MCF 10A (cell line): ENCODE measurements at regions not wholly inside any gene's neighbourhood (a gene's known extent, or its start where the extent isn't known, plus 50 kb on each side); places are given as distances from the start of the nearest gene placed in this dataset.

Source experiments
- BruUV-seq: library from RNA; stranded (reverse); fragments of 400-500 nt; replicated peaks from 2 replicates; lab custom pipeline; 2021; lab: Mats Ljungman, UMichigan
- CTCF ChIA-PET: fragments of 300-600 bp; sonication (Branson Sonifier 250); formaldehyde crosslinking; extraction: SDS; loops from one replicate; lab custom pipeline; 2021; ENCODE audit warnings: antibody characterized with exemption, inconsistent platforms; lab: Yijun Ruan, JAX
- POLR2A ChIA-PET: fragments of 300-600, 350-650 bp; sonication (Branson Sonifier 250); formaldehyde crosslinking; extraction: SDS; loops from one replicate; lab custom pipeline; 2020; ENCODE audit warnings: antibody characterized with exemption, inconsistent platforms; lab: Yijun Ruan, JAX
- DNase-seq: peaks from one replicate; pipeline ENCODE4 v3.0.0-alpha.2; 2018; ENCODE audit not compliant: unreplicated experiment
- H3K27ac Mint-ChIP-seq: one replicate; pipeline ENCODE4 v1.8.0; 2022; ENCODE audit warnings: mild to moderate bottlenecking, low read depth, mixed read lengths; ENCODE audit not compliant: unreplicated experiment
- H3K27me3 Mint-ChIP-seq: one replicate; pipeline ENCODE4 v1.8.0; 2022; ENCODE audit warnings: mixed read lengths; ENCODE audit not compliant: insufficient read depth, unreplicated experiment
- H3K36me3 Mint-ChIP-seq: one replicate; pipeline ENCODE4 v1.8.0; 2022; ENCODE audit warnings: mild to moderate bottlenecking, moderate library complexity, mixed read lengths; ENCODE audit not compliant: insufficient read depth, unreplicated experiment
- H3K4me1 Mint-ChIP-seq: one replicate; pipeline ENCODE4 v1.8.0; 2022; ENCODE audit warnings: mixed read lengths; ENCODE audit not compliant: insufficient read depth, unreplicated experiment
- H3K4me3 Mint-ChIP-seq: one replicate; pipeline ENCODE4 v1.8.0; 2022; ENCODE audit warnings: mild to moderate bottlenecking, moderate library complexity, mixed read lengths; ENCODE audit not compliant: unreplicated experiment
- H3K9me3 Mint-ChIP-seq: one replicate; pipeline ENCODE4 v1.8.0; 2022; ENCODE audit warnings: mixed read lengths; ENCODE audit not compliant: unreplicated experiment
- intact Hi-C: fragments of 100-400 bp; cut with micrococcal nuclease; formaldehyde crosslinking; loops from 2 replicates; pipeline ENCODE4 v1.14.1; 2022
- TF ChIP-seq, protein P1 (sequence below): fragments of 200-600 bp; IDR thresholded peaks from one replicate; pipeline ENCODE4 v1.8.0; 2022; ENCODE audit warnings: antibody characterized with exemption, mild to moderate bottlenecking; ENCODE audit not compliant: unreplicated experiment

DNA sequence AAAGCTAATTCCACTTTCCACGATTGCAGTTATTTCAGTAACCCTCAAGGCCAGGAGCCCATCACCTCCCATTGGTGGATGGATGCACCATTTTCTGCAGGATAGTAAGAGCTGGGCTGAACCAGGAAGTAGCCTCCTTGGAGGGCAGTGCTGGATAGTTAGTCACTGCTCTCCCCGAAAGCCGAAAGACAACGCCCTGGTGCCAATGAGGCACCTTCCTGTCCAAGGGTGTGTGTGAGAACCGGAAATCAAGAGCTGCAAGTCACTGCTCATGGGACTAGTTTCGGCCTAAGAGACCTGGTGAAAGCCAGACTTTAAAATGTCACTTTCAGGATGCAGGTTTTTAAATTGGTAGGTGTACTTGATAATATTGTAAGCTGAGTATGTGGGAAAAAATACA lies 203.8 kb upstream of the HS3ST1 start:
- Mint-ChIP-seq H3K27ac (peak overlapping the region; percentile 89), H3K9me3 (no peaks in the 10 kb centered on the region), H3K4me1 (peaks cover 55% of the 10 kb centered on the region), H3K4me3 (no peak overlapping the region), H3K27me3 (no peaks in the 10 kb centered on the region), H3K36me3 (no peaks in the 10 kb centered on the region)
- intact Hi-C loops: loop anchor here (5.0 kb wide), 1 partner anchor 205 kb away; the partner anchor contains the start of gene HS3ST1
- no TSS peak for BruUV-seq
- TF ChIP-seq, protein P1, sequence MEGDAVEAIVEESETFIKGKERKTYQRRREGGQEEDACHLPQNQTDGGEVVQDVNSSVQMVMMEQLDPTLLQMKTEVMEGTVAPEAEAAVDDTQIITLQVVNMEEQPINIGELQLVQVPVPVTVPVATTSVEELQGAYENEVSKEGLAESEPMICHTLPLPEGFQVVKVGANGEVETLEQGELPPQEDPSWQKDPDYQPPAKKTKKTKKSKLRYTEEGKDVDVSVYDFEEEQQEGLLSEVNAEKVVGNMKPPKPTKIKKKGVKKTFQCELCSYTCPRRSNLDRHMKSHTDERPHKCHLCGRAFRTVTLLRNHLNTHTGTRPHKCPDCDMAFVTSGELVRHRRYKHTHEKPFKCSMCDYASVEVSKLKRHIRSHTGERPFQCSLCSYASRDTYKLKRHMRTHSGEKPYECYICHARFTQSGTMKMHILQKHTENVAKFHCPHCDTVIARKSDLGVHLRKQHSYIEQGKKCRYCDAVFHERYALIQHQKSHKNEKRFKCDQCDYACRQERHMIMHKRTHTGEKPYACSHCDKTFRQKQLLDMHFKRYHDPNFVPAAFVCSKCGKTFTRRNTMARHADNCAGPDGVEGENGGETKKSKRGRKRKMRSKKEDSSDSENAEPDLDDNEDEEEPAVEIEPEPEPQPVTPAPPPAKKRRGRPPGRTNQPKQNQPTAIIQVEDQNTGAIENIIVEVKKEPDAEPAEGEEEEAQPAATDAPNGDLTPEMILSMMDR: no peak
- peak; percentile 86 for DNase-seq
- POLR2A ChIA-PET: interaction anchor here (0.7 to 1.7 kb wide), 4 partner anchors 17 to 38 kb away, joined by 3 to 9 read pairs (median 4); no protein-coding TSS in a partner anchor
- CTCF ChIA-PET: interaction anchor here (0.8 to 1.3 kb wide), 2 partner anchors 71 to 122 kb away, joined by 3 to 5 read pairs; no protein-coding TSS in a partner anchor

DNA sequence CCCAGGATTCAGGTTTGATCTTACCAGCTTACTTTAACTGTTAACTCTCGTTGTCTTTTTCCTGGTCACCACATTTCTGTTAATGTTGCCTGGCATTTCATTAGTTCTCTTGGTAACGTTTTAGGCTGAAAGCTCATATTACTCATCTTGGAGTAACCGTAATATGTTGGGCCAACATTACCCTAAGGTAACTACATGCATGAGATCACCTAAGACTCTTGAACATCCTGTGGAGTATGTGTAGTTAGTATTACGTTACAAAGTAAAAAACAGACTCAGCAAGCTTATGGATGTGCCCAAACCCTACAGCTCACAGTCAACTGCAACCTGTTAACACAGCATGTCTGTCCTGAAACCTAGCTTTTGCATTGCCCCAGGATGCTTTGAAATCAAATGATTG lies 203.3 kb upstream of the HS3ST1 start:
- no peaks in the 10 kb centered on the region for H3K27me3 Mint-ChIP-seq

DNA sequence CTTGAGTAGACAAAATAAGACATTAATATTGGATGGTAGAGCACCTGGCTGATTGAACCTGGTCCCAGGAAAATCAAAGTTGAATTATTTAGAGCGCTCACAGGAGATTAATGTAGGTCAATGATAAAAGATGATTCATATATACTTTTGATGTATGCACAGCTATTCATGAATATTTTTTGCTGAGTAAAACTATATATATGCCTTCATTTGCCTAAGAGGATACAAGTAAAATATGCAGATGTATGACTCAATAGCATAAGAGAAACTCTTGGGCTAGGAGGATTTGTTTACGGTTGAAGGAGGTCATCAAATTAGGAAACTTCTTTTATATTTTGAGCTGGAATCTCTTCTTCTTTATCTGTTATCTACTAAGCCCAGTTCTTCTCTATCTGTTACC lies 202.7 kb upstream of the HS3ST1 start:
- Mint-ChIP-seq H3K36me3 (no peaks in the 10 kb centered on the region), H3K4me3 (no peak overlapping the region), H3K27ac (peak overlapping the region; percentile 89), H3K27me3 (no peaks in the 10 kb centered on the region), H3K4me1 (peaks cover 55% of the 10 kb centered on the region), H3K9me3 (no peaks in the 10 kb centered on the region)
- BruUV-seq: no TSS peak
- ChIA-PET CTCF (no interaction called here), POLR2A (interaction anchor here (1.2 to 1.7 kb wide), 2 partner anchors 18 to 202 kb away, joined by 4 to 9 read pairs; partner anchors contain the start of gene HS3ST1)
- no peak for DNase-seq
- TF ChIP-seq, protein P1: no peak
- intact Hi-C loops: loop anchor here (5.0 kb wide), 1 partner anchor 204 kb away; the partner anchor contains the start of gene HS3ST1

More for the DNA sequence above, 203.3 kb upstream of the HS3ST1 start:
- DNase-seq: peak; percentile 49
- POLR2A ChIA-PET: interaction anchor here (0.7 to 1.7 kb wide), 5 partner anchors 16 to 203 kb away, joined by 3 to 9 read pairs (median 4); partner anchors contain the start of gene HS3ST1
- Mint-ChIP-seq H3K4me1 (peaks cover 55% of the 10 kb centered on the region), H3K27ac (peak overlapping the region; percentile 89), H3K4me3 (no peak overlapping the region), H3K9me3 (no peaks in the 10 kb centered on the region), H3K36me3 (no peaks in the 10 kb centered on the region)
- CTCF ChIA-PET: interaction anchor here (1.3 kb wide), 1 partner anchor 71 kb away, joined by 5 read pairs; no protein-coding TSS in a partner anchor
- TF ChIP-seq, protein P1: no peak
- no TSS peak for BruUV-seq
- intact Hi-C loops: loop anchor here (5.0 kb wide), 1 partner anchor 205 kb away; the partner anchor contains the start of gene HS3ST1

DNA sequence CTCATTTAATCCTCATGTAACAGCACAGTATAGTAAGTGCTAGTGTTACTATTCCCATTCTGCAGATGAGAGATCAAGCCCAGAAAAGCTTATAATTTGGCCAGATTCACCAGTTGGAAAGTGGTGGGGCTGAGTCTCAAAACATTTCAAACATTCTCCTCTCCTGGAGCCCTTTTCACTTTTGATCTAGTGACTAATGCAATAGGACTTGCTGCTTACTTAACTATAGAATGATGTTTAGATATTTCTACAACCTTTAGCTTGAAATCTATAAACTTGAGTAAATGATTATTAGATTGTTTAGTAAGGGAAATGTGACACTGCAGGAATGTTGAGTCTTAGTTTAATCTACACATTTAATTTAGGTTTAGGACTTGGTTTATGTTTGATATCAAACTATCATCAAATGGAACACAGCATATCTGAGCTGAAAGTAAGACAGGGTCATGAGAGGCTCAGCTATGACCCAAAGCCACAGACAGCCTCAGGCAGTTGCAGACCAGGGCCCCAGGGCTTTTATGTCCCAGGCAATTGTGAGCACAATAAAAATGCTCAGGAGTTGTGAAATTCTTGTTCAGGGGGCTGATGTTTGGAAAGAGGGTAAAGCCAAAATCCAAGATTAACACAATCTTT lies 199.5 kb upstream of the HS3ST1 start:
- H3K27ac Mint-ChIP-seq: peak overlapping the region; percentile 27
- no peak overlapping the region for H3K4me3 Mint-ChIP-seq
- intact Hi-C loops: no loop called here
- H3K27me3 Mint-ChIP-seq: no peaks in the 10 kb centered on the region
- TF ChIP-seq, protein P1: no peak
- no peaks in the 10 kb centered on the region for H3K9me3 Mint-ChIP-seq
- H3K4me1 Mint-ChIP-seq: peaks cover 52% of the 10 kb centered on the region
- BruUV-seq: no TSS peak
- POLR2A ChIA-PET: interaction anchor here (0.6 to 0.7 kb wide), 3 partner anchors 100 to 1951 kb away, joined by 3 to 4 read pairs (median 3); no protein-coding TSS in a partner anchor
- CTCF ChIA-PET: interaction anchor here (0.5 kb wide), 1 partner anchor 23 kb away, joined by 3 read pairs; no protein-coding TSS in a partner anchor
- DNase-seq: no peak
- H3K36me3 Mint-ChIP-seq: no peaks in the 10 kb centered on the region
